ENCODE measurements at regions not wholly inside any gene's neighbourhood (a gene's known extent, or its start where the extent isn't known, plus 50 kb on each side); places are given as distances from the start of the nearest gene placed in this dataset.
"Not testable (repeated sequence)": the region's sequence is repeated elsewhere in the genome, so short reads cannot be mapped to it uniquely, and the experiment has no call there.

DNA sequence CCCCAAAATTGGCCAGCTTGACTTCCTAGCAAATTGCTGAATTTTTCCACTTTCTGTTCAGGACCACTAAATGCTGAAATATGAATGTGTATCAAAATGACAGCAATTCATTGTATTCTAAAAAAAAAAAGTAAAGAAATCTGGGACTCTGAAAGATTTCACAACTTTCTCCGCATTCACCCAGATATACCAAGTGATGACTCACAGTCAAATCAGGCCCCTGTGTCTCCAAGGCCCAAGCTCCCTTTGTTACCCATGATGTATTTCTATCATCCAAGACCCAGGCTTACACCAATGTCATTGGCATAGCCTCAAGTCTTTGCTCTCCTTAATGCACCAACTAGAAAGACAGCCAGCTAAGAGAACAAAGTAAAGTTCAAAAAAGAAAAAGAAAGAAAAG is 493.9 kb downstream of the NTRK2 start:
- Histone ChIP-seq H4K20me1 (ENCODE audit: insufficient read depth, low read length) (no peaks in the 10 kb centered on the region), H3K27ac (ENCODE audit: low read length) (no peak overlapping the region), H3K9ac (ENCODE audit: low read depth, low read length) (no peak overlapping the region), H3K36me3 (ENCODE audit: insufficient read depth, low read length) (no peaks in the 10 kb centered on the region), H2AFZ (ENCODE audit: low read depth, low read length) (no peak overlapping the region), H3K79me2 (ENCODE audit: insufficient read depth, low read length) (no peaks in the 10 kb centered on the region), H3K4me2 (ENCODE audit: insufficient read depth, low read length) (no peak overlapping the region), H3K9me3 (ENCODE audit: insufficient read depth, low read length, severe bottlenecking) (no peaks in the 10 kb centered on the region), H3K4me3 (ENCODE audit: low read depth in 1 of 2, low read length in 2 of 2) (no peak overlapping the region), H3K4me1 (ENCODE audit: insufficient read depth, low read length) (no peaks in the 10 kb centered on the region), H3K27me3 (ENCODE audit: insufficient read depth, low read length, poor library complexity) (no peaks in the 10 kb centered on the region)
- no peak for DNase-seq
- ATAC-seq (ENCODE audit: insufficient read depth, low read depth), result no peak
- no peak for TF ChIP-seq EZH2 (IDR thresholded peaks at IDR 0.05; ENCODE audit: borderline replicate concordance, low read depth, low read length, severe bottlenecking)
- TF ChIP-seq, protein P1, sequence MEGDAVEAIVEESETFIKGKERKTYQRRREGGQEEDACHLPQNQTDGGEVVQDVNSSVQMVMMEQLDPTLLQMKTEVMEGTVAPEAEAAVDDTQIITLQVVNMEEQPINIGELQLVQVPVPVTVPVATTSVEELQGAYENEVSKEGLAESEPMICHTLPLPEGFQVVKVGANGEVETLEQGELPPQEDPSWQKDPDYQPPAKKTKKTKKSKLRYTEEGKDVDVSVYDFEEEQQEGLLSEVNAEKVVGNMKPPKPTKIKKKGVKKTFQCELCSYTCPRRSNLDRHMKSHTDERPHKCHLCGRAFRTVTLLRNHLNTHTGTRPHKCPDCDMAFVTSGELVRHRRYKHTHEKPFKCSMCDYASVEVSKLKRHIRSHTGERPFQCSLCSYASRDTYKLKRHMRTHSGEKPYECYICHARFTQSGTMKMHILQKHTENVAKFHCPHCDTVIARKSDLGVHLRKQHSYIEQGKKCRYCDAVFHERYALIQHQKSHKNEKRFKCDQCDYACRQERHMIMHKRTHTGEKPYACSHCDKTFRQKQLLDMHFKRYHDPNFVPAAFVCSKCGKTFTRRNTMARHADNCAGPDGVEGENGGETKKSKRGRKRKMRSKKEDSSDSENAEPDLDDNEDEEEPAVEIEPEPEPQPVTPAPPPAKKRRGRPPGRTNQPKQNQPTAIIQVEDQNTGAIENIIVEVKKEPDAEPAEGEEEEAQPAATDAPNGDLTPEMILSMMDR (IDR thresholded peaks at IDR 0.05; ENCODE audit: borderline replicate concordance, extremely low read depth, low read length, poor library complexity, severe bottlenecking), result no peak

DNA sequence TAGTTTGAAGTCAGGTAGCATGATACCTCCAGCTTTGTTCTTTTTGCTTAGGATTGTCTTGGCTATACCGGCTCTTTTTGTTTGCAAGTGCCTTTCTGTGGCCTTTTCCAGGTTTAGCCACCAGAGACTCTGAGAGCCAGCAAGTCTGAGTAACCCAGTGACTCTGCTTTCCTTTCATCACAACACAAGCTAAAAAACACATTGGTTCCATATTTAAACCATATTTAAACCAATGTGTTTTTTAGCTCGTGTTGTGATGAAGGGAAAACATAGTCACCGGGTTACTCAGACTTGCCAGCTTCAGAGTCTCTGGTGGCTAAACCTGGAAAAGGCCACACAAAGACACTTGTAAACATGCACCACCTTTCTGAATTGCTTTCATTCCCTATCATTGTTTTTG is 493.3 kb downstream of the NTRK2 start:
- H3K27ac ChIP-seq (ENCODE audit: low read length), result no peak overlapping the region
- ATAC-seq (ENCODE audit: insufficient read depth, low read depth) (no peak), DNase-seq (no peak)
- H2AFZ ChIP-seq (ENCODE audit: low read depth, low read length), result no peak overlapping the region
- H3K4me2 ChIP-seq (ENCODE audit: insufficient read depth, low read length), result no peak overlapping the region
- H3K9ac ChIP-seq (ENCODE audit: low read depth, low read length), result no peak overlapping the region
- H3K79me2 ChIP-seq (ENCODE audit: insufficient read depth, low read length), result no peaks in the 10 kb centered on the region
- no peaks in the 10 kb centered on the region for H4K20me1 ChIP-seq (ENCODE audit: insufficient read depth, low read length)
- H3K4me1 ChIP-seq (ENCODE audit: insufficient read depth, low read length), result no peaks in the 10 kb centered on the region
- TF ChIP-seq EZH2 (IDR thresholded peaks at IDR 0.05; ENCODE audit: borderline replicate concordance, low read depth, low read length, severe bottlenecking), result no peak
- TF ChIP-seq, protein P1 (IDR thresholded peaks at IDR 0.05; ENCODE audit: borderline replicate concordance, extremely low read depth, low read length, poor library complexity, severe bottlenecking), result no peak
- H3K36me3 ChIP-seq (ENCODE audit: insufficient read depth, low read length), result no peaks in the 10 kb centered on the region
- no peak overlapping the region for H3K4me3 ChIP-seq (ENCODE audit: low read depth in 1 of 2, low read length in 2 of 2)
- H3K27me3 ChIP-seq (ENCODE audit: insufficient read depth, low read length, poor library complexity), result no peaks in the 10 kb centered on the region
- H3K9me3 ChIP-seq (ENCODE audit: insufficient read depth, low read length, severe bottlenecking), result no peaks in the 10 kb centered on the region

DNA sequence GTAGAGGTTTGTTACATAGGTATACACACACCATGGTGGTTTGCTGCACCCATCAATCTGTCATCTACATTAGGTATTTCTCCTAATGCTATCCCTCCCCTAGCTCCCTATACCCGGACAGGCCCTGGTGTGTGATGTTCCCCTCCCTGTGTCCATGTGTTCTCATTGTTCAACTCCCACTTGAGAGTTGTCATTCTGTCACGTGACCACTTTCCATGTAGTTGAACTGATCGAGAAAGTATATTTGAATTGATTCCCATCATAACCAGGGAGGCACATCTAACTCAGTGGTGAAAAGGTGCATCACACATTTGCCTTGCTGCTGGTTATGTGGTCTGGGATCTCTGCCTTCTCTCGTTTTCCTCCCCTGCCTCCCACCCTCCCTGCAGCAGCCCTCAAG is 491.4 kb downstream of the NTRK2 start:
- not testable (repeated sequence) for ATAC-seq (ENCODE audit: insufficient read depth, low read depth); H3K27ac ChIP-seq (ENCODE audit: low read length); H3K79me2 ChIP-seq (ENCODE audit: insufficient read depth, low read length); H2AFZ ChIP-seq (ENCODE audit: low read depth, low read length); H3K36me3 ChIP-seq (ENCODE audit: insufficient read depth, low read length); H3K4me3 ChIP-seq (ENCODE audit: low read depth in 1 of 2, low read length in 2 of 2); H3K27me3 ChIP-seq (ENCODE audit: insufficient read depth, low read length, poor library complexity); H4K20me1 ChIP-seq (ENCODE audit: insufficient read depth, low read length); H3K9me3 ChIP-seq (ENCODE audit: insufficient read depth, low read length, severe bottlenecking); DNase-seq; H3K4me2 ChIP-seq (ENCODE audit: insufficient read depth, low read length); H3K9ac ChIP-seq (ENCODE audit: low read depth, low read length); H3K4me1 ChIP-seq (ENCODE audit: insufficient read depth, low read length)

DNA sequence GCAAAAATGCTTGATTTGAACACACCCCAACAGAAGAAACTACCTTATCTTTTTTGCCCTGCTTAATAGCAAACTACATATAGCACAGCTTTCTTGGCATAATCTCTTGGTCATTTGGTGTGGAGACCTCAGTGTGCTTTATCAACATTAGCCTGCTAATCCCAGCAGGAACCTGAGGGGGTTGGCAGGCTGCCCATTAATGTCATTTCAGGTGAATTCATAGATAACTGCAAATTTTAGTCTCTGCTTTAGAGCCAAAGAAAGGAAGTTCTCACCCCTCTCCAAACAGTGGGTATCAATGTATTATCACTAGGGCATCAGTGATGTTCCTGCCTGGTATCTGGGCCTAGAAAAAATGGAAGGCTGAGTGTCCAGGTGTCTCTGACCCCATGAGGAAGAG is 489.0 kb downstream of the NTRK2 start:
- Histone ChIP-seq H3K27me3 (ENCODE audit: insufficient read depth, low read length, poor library complexity) (no peaks in the 10 kb centered on the region), H3K79me2 (ENCODE audit: insufficient read depth, low read length) (no peaks in the 10 kb centered on the region), H3K9me3 (ENCODE audit: insufficient read depth, low read length, severe bottlenecking) (no peaks in the 10 kb centered on the region), H3K4me3 (ENCODE audit: low read depth in 1 of 2, low read length in 2 of 2) (no peak overlapping the region), H3K9ac (ENCODE audit: low read depth, low read length) (no peak overlapping the region), H3K4me1 (ENCODE audit: insufficient read depth, low read length) (no peaks in the 10 kb centered on the region), H2AFZ (ENCODE audit: low read depth, low read length) (no peak overlapping the region), H4K20me1 (ENCODE audit: insufficient read depth, low read length) (no peaks in the 10 kb centered on the region), H3K4me2 (ENCODE audit: insufficient read depth, low read length) (no peak overlapping the region), H3K27ac (ENCODE audit: low read length) (no peak overlapping the region), H3K36me3 (ENCODE audit: insufficient read depth, low read length) (no peaks in the 10 kb centered on the region)
- ATAC-seq (ENCODE audit: insufficient read depth, low read depth) (no peak), DNase-seq (no peak)
- TF ChIP-seq, protein P1 (IDR thresholded peaks at IDR 0.05; ENCODE audit: borderline replicate concordance, extremely low read depth, low read length, poor library complexity, severe bottlenecking), result no peak
- no peak for TF ChIP-seq EZH2 (IDR thresholded peaks at IDR 0.05; ENCODE audit: borderline replicate concordance, low read depth, low read length, severe bottlenecking)

All from DND-41 (cell line).